HepG2 (cell line): ENCODE measurements at regions not wholly inside any gene's neighbourhood (a gene's known extent, or its start where the extent isn't known, plus 50 kb on each side); places are given as distances from the start of the nearest gene placed in this dataset.

Experiments used
- CAMTA2 ChIP-seq: sonication (generic); formaldehyde crosslinking; IDR thresholded peaks from 2 replicates; pipeline ENCODE4 v1.4.0; 2020; ENCODE audit warnings: mild to moderate bottlenecking, missing genetic modification reagents, borderline replicate concordance
- CREB3 ChIP-seq: sonication (generic); formaldehyde crosslinking; IDR thresholded peaks from 2 replicates; pipeline ENCODE4 v1.5.0; 2020; ENCODE audit warnings: missing genetic modification reagents
- CTCF ChIP-seq: sonication (generic); formaldehyde crosslinking; IDR thresholded peaks from 2 replicates; pipeline ENCODE4 v1.5.0; 2020; ENCODE audit warnings: mild to moderate bottlenecking, missing genetic modification reagents, moderate library complexity
- GATAD2A ChIP-seq: IDR thresholded peaks from 2 replicates; pipeline ENCODE4 v1.6.1; 2016
- GFI1 ChIP-seq: sonication (generic); formaldehyde crosslinking; IDR thresholded peaks from 2 replicates; pipeline ENCODE4 v1.5.0; 2020; ENCODE audit warnings: missing genetic modification reagents, mild to moderate bottlenecking, borderline replicate concordance
- HDAC6 ChIP-seq: fragments of 200-600 bp; sonication (generic); IDR thresholded peaks from 2 replicates; pipeline ENCODE4 v1.7.0; 2017; ENCODE audit warnings: mild to moderate bottlenecking, antibody characterized with exemption, low read length, low read depth
- HMG20A ChIP-seq: IDR thresholded peaks from 2 replicates; pipeline ENCODE4 v1.6.1; 2016; ENCODE audit warnings: borderline replicate concordance
- IRF2 ChIP-seq: IDR thresholded peaks from 2 replicates; pipeline ENCODE4 v1.6.1; 2018; ENCODE audit warnings: missing genetic modification reagents, missing compliant biosample characterization
- JUN ChIP-seq: sonication (generic); formaldehyde crosslinking; IDR thresholded peaks from 2 replicates; pipeline ENCODE4 v1.4.0; 2020; ENCODE audit warnings: mild to moderate bottlenecking, missing genetic modification reagents
- PCBP1 ChIP-seq: fragments of 200-400 bp; formaldehyde crosslinking; IDR thresholded peaks from 2 replicates; pipeline ENCODE4 v1.6.1; 2017; ENCODE audit warnings: mild to moderate bottlenecking, low read depth, low read length, borderline replicate concordance
- PHB2 ChIP-seq: fragments of 450-650 bp; IDR thresholded peaks from 2 replicates; pipeline ENCODE4 v1.6.1; 2018; ENCODE audit not compliant: partially characterized antibody
- SIN3A ChIP-seq: IDR thresholded peaks from 2 replicates; pipeline ENCODE4 v1.6.1; 2011; ENCODE audit warnings: low read depth, mild to moderate bottlenecking, control low read depth, low read length, borderline replicate concordance
- SKI ChIP-seq: fragments of 450-650 bp; IDR thresholded peaks from one replicate; pipeline ENCODE4 v1.6.1; 2018; ENCODE audit warnings: mild to moderate bottlenecking; ENCODE audit not compliant: partially characterized antibody
- THAP7 ChIP-seq: sonication (generic); formaldehyde crosslinking; IDR thresholded peaks from 2 replicates; pipeline ENCODE4 v1.8.1; 2023; ENCODE audit warnings: mild to moderate bottlenecking, missing genetic modification reagents
- TOPORS ChIP-seq: sonication (generic); formaldehyde crosslinking; IDR thresholded peaks from 2 replicates; pipeline ENCODE4 v1.8.0; 2023; ENCODE audit warnings: mild to moderate bottlenecking, missing genetic modification reagents
- ZMYM4 ChIP-seq: sonication (generic); formaldehyde crosslinking; IDR thresholded peaks from 2 replicates; pipeline ENCODE4 v1.8.1; 2023; ENCODE audit warnings: mild to moderate bottlenecking, missing genetic modification reagents
- ZNF136 ChIP-seq: sonication (generic); formaldehyde crosslinking; IDR thresholded peaks from 2 replicates; pipeline ENCODE4 v1.8.1; 2022; ENCODE audit warnings: low read depth, mild to moderate bottlenecking, moderate library complexity, missing genetic modification reagents
- ZNF354B ChIP-seq: sonication (generic); formaldehyde crosslinking; IDR thresholded peaks from 2 replicates; pipeline ENCODE4 v1.8.0; 2022; ENCODE audit warnings: mild to moderate bottlenecking, missing genetic modification reagents
- ZNF550 ChIP-seq: sonication (generic); formaldehyde crosslinking; IDR thresholded peaks from 2 replicates; pipeline ENCODE4 v1.4.0; 2020; ENCODE audit warnings: mild to moderate bottlenecking, missing genetic modification reagents, borderline replicate concordance
- ZNF670 ChIP-seq: sonication (generic); formaldehyde crosslinking; IDR thresholded peaks from 2 replicates; pipeline ENCODE4 v1.8.0; 2022; ENCODE audit warnings: mild to moderate bottlenecking, missing genetic modification reagents, borderline replicate concordance
- ZNF790 ChIP-seq: sonication (generic); formaldehyde crosslinking; IDR thresholded peaks from 2 replicates; pipeline ENCODE4 v1.8.0; 2022; ENCODE audit warnings: missing genetic modification reagents, mild to moderate bottlenecking, borderline replicate concordance
- TF ChIP-seq, protein P1 (sequence below): sonication (generic); formaldehyde crosslinking; IDR thresholded peaks from 2 replicates; pipeline ENCODE4; 2020; ENCODE audit warnings: missing genetic modification reagents, mild to moderate bottlenecking, borderline replicate concordance

DNA sequence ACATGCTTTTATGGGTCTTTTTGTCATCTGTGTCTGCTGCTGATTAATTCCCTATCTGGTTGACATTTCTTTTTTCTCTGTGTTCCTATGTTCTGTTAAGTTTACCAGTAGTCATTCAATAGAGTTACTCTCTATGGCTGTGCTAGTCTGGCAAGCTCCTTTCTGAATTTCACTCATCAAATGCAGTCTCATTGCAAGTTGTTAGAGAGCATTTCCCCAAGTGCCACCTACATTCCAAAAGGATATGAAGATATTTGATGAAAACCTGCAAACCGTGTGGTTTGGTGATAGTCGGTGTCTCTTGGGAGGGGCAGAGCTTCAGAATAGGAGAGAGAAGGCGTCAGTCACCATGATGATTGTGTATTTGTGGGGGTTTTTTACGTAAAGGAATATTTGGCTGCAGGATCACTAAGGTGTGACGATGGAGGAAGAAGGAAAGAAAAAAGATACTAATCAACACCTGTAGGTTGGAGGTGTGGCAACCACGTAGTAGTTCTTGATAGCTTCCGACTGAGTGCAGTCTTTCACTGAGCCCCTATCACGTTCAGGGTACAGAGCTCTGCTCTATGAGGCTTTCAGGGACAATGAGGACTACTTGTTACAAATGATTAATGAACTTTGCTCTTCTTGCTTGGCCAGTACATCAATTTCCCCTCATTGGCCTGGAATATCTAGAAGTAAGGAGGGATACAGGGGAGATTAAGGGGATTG is 73.1 kb upstream of the TNFAIP3 start (continued):
- TF ChIP-seq SIN3A: no peak
- TF ChIP-seq HMG20A (CRISPR knock-in tag): peak; percentile 67; the same call in 1 of the 2 replicates
- peak; percentile 7; the same call in 1 of the 2 replicates for TF ChIP-seq HDAC6
- TF ChIP-seq PCBP1: no peak
- no peak for TF ChIP-seq THAP7
- TF ChIP-seq ZNF354B (CRISPR knock-in tag): no peak
- TF ChIP-seq, protein P1, sequence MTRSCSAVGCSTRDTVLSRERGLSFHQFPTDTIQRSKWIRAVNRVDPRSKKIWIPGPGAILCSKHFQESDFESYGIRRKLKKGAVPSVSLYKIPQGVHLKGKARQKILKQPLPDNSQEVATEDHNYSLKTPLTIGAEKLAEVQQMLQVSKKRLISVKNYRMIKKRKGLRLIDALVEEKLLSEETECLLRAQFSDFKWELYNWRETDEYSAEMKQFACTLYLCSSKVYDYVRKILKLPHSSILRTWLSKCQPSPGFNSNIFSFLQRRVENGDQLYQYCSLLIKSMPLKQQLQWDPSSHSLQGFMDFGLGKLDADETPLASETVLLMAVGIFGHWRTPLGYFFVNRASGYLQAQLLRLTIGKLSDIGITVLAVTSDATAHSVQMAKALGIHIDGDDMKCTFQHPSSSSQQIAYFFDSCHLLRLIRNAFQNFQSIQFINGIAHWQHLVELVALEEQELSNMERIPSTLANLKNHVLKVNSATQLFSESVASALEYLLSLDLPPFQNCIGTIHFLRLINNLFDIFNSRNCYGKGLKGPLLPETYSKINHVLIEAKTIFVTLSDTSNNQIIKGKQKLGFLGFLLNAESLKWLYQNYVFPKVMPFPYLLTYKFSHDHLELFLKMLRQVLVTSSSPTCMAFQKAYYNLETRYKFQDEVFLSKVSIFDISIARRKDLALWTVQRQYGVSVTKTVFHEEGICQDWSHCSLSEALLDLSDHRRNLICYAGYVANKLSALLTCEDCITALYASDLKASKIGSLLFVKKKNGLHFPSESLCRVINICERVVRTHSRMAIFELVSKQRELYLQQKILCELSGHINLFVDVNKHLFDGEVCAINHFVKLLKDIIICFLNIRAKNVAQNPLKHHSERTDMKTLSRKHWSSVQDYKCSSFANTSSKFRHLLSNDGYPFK: no peak
- TF ChIP-seq TOPORS (CRISPR knock-in tag): no peak
- no peak for TF ChIP-seq SKI
- TF ChIP-seq ZNF670 (CRISPR knock-in tag): no peak
- no peak for TF ChIP-seq ZMYM4 (CRISPR knock-in tag)
- no peak for TF ChIP-seq PHB2
- TF ChIP-seq CTCF (CRISPR knock-in tag): peak; percentile 5; the same call in 1 of the 2 replicates
- no peak for TF ChIP-seq CAMTA2 (CRISPR knock-in tag)
- TF ChIP-seq ZNF790 (CRISPR knock-in tag): no peak
- TF ChIP-seq GFI1 (CRISPR knock-in tag): 0 out of 2 replicates have a peak, but pooled peaks have one; percentile 33
- no peak for TF ChIP-seq CREB3 (CRISPR knock-in tag)
- TF ChIP-seq IRF2 (CRISPR knock-in tag): no peak
- TF ChIP-seq JUN: no peak
- TF ChIP-seq GATAD2A (CRISPR knock-in tag): 0 out of 2 replicates have a peak, but pooled peaks have one; percentile 34
- no peak for TF ChIP-seq ZNF136 (CRISPR knock-in tag)
- no peak for TF ChIP-seq ZNF550 (CRISPR knock-in tag)
